ENCODE measurements at regions not wholly inside any gene's neighbourhood (a gene's known extent, or its start where the extent isn't known, plus 50 kb on each side); places are given as distances from the start of the nearest gene placed in this dataset.

DNA sequence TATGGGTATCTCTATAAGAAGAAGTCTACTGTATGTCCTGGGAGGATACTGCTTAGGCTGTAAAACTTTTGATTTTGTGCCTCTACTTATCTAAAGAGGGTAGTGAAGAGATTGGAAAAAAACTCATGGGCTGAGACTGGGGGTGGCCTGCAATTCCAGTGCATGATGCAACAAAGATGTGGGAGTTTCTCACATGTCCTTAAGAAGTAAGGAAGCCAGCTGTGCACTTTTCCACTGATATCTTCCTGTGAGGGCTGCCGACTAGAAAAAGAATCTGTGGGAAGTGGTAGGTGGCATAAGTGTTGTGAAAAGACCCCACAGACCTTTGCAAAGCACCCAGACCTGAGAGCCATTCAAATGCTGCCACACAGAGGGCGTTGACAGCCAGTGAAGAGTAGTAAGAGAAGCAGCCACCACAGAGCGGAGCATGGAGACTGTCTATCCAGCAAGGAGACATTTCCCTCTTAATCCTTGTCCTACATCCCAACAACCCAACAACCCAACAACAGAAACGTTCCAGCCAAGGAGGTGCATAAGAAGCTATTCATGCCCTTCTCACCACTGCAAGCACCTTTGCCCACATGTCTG lies 65.1 kb downstream of the PFDN4 start:
- no peak for DNase-seq (ENCODE audit: low read depth in 4 of 4, low spot score in 2 of 4)

- no peak for DNase-seq (ENCODE audit: low read depth in 4 of 4, low spot score in 2 of 4)
Observed at GRCh38 chr20:54275359-54276111, 67.6 kb downstream of the PFDN4 start.

GRCh38 chr20:54276577-54277169 lies 68.8 kb downstream of the PFDN4 start:
- DNase-seq (ENCODE audit: low read depth in 4 of 4, low spot score in 2 of 4): no peak

DNA sequence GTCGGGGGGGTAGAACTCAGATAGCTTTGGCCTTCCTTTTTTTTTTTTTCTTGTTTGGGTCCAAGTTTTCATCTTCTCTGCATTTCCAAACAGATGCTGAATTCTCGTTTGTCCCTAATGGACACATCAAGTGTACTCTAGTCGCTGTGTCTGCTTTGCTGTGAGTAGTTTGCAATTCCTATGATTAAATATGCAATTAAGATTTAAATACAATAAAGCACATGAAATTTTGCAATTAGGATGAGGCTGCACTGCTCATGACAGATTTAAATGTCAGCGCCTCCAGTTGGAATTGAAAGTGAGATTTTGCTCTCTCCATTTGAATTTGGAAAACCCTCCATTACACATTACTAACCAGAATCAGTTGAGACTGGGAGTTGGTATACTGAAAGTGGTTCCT lies 70.4 kb downstream of the PFDN4 start:
- DNase-seq (ENCODE audit: low read depth in 4 of 4, low spot score in 2 of 4): no peak

- no peak for DNase-seq (ENCODE audit: low read depth in 4 of 4, low spot score in 2 of 4)
Observed at GRCh38 chr20:54282625-54283024, 74.7 kb downstream of the PFDN4 start.

DNA sequence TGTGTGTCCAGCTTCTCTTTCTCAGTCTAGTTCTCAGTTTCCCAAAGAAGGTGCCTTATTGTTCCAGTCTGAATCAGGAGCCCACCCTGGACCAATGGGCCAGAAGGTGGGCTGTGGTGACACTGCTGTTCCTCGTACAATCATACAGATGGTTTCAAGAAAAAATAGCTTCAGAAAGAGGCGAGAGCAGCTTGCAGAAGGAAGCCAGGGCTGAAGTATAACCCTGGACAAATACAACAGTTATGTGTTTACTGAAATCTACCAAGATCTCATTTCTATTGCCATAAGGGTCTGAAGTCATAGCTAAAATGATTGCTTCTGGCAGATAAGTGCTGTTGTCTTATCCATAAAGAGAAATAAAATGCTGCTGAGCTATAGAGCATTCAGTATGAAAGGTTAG lies 75.4 kb downstream of the PFDN4 start:
- DNase-seq (ENCODE audit: low read depth in 4 of 4, low spot score in 2 of 4): no peak

GRCh38 chr20:54284928-54285704 lies 77.2 kb downstream of the PFDN4 start:
- DNase-seq (ENCODE audit: low read depth in 4 of 4, low spot score in 2 of 4): no peak

GRCh38 chr20:54290636-54291035 lies 82.7 kb downstream of the PFDN4 start:
- no peak for DNase-seq (ENCODE audit: low read depth in 4 of 4, low spot score in 2 of 4)

GRCh38 chr20:54291339-54292010 lies 83.6 kb downstream of the PFDN4 start:
- no peak for DNase-seq (ENCODE audit: low read depth in 4 of 4, low spot score in 2 of 4)

DNA sequence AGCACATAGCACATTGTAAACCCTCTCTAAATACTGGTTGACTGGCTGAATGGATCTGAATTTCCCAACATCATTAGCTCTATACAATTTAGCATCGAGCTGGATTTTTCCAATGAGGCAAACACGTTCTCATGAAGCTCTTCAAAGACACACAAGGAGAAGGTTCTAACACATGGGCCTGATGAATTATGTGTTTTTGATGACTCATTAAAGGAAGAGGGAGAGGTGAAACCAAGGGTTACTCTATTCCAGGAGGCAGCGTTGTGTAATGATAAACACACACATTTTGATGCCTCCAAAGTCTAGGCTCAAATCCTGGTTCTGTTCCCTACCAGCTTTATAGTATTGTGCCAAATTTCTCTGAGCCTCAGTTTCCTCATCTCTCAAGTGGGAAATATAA lies 84.3 kb downstream of the PFDN4 start:
- no peak for DNase-seq (ENCODE audit: low read depth in 4 of 4, low spot score in 2 of 4)

DNA sequence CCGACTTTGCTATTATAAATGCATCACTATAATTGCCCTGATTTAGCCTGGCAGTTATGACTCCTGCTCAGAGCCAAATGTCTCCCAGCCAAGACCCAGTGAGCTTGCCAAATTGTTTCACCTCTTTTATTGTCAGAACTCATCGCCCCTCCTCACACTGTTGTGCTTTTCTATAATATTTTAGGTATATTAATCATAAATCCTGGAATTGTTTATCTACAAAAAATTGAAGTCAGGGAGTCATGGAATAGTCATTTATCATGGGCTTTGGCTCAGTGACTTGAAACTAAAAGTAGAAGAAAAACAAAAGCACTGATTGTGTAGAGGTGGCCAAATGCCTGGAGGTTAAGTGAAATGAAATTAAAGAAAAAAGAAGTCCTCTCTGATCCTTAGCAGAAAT lies 85.6 kb downstream of the PFDN4 start:
- no peak for DNase-seq (ENCODE audit: low read depth in 4 of 4, low spot score in 2 of 4)

DNA sequence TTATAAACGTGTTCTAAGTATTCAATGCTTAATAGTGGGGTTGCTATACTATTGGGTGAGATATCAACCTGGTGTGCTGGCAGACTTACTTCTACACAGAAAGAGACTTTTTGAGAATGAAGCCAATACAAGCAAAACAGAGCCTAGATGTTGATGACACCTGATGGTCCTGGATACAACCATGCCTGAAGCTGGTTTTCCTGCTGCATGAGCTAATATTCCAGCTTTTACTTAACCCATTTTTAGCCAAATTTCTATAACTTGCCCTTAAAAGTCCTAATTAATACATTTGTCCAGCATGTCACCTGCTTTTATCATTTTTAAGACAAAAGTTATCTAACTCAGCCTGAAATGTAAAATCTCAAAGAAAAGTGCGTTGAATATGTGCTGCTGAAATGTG lies 86.2 kb downstream of the PFDN4 start:
- no peak for DNase-seq (ENCODE audit: low read depth in 4 of 4, low spot score in 2 of 4)

GRCh38 chr20:54295686-54296085 lies 87.8 kb downstream of the PFDN4 start:
- DNase-seq (ENCODE audit: low read depth in 4 of 4, low spot score in 2 of 4): no peak

- DNase-seq (ENCODE audit: low read depth in 4 of 4, low spot score in 2 of 4): peak in 2 of 4 donors; percentile 29 to 34
Observed at GRCh38 chr20:54305421-54305820, 97.5 kb downstream of the PFDN4 start.

DNA sequence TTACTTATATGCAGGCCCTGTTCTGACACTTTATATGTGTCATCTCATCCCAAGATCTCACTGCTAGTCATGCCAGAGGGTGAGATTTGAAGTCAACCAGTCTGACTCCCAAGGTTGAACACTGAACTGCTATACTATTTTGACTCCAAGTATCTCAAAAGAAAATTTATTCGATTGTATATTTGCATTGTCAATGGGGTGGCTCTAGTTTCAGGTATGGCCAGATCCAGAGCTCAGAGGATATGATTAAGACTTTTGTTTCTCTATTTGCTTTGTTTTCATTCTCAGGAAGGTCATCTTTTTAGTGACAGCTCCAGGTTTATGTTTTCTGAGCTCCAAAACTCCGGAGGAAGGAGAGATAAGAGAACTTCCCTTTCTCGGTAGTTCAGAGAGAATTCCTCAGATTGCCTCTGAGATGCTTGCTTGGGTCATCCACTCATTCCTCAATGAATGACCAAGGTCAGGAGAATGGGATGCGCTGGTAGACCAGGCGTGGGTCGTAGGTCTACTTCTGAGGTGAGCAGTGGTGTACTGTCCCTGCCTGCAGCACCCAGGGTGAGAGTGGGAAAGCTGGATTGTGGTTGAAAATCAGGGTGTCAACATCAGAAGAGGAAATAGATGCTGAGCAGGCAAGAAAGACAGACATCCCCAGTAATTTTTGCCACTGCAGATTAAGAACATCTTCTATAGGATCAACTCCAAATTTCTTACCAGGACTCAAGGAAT lies 99.3 kb downstream of the PFDN4 start:
- no peak for DNase-seq (ENCODE audit: low read depth in 4 of 4, low spot score in 2 of 4)

GRCh38 chr20:54308804-54309203 lies 100.9 kb downstream of the PFDN4 start:
- DNase-seq (ENCODE audit: low read depth in 4 of 4, low spot score in 2 of 4): no peak

DNA sequence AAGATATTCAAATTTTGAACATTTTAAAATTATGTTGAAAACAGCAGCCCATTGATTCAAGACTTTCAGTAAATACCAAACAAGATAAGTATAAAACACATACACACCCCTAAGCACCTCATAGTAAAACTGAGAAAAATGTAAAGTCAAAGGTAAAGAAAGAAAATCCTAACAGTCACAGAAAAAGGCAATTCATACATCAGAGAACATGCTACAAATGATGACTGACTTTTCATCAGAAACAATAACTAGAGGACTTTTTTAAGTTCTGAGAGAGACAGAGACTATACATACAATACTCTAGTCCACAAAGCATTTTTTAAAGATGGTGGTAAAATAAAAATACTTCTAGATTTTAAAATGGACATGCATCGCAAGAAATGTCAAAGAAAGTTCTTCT lies 111.0 kb downstream of the PFDN4 start:
- no peak for DNase-seq (ENCODE audit: low read depth in 4 of 4, low spot score in 2 of 4)

- no peak for DNase-seq (ENCODE audit: low read depth in 4 of 4, low spot score in 2 of 4)
Observed at GRCh38 chr20:54320148-54320607, 112.3 kb downstream of the PFDN4 start.

- DNase-seq (ENCODE audit: low read depth in 4 of 4, low spot score in 2 of 4): no peak
Observed at GRCh38 chr20:54321352-54322087, 113.6 kb downstream of the PFDN4 start.
